HL-60 (cell line): ENCODE measurements at regions not wholly inside any gene's neighbourhood (a gene's known extent, or its start where the extent isn't known, plus 50 kb on each side); places are given as distances from the start of the nearest gene placed in this dataset.
"Not testable (repeated sequence)": the region's sequence is repeated elsewhere in the genome, so short reads cannot be mapped to it uniquely, and the experiment has no call there.

Experiments used
- CTCF ChIP-seq: IDR thresholded peaks from one replicate; pipeline ENCODE4 v1.5.1; 2011; ENCODE audit warnings: low read length, control low read depth, inconsistent platforms; ENCODE audit not compliant: insufficient read depth
- GABPA ChIP-seq: IDR thresholded peaks from 2 replicates; pipeline ENCODE4 v1.6.1; 2012; ENCODE audit warnings: low read depth
- POLR2AphosphoS5 ChIP-seq: IDR thresholded peaks from 2 replicates; pipeline ENCODE4 v1.6.1; 2012; ENCODE audit warnings: low read depth
- TF ChIP-seq, protein P1 (sequence below): IDR thresholded peaks from 2 replicates; pipeline ENCODE4 v1.6.1; 2012; ENCODE audit warnings: low read depth; ENCODE audit not compliant: insufficient replicate concordance

DNA sequence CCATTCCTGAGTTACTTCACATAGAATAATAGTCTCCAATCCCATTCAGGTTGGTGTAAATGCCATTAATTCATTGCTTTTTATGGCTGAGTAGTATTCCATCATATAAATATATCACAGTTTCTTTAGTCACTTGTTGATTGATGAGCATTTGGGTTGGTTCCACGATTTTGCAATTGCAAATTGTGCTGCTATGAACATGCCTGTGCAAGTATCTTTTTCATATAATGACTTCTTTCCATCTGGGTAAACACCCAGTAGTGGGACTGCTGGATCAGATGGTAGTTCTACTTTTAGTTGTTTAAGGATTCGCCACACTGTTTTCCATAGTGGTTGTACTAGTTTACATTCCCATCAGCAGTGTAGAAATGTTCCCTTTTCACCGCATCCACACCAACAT, 107.0 kb downstream of the CDC7 start:
- TF ChIP-seq CTCF, POLR2AphosphoS5, GABPA: not testable (repeated sequence)
- TF ChIP-seq, protein P1, sequence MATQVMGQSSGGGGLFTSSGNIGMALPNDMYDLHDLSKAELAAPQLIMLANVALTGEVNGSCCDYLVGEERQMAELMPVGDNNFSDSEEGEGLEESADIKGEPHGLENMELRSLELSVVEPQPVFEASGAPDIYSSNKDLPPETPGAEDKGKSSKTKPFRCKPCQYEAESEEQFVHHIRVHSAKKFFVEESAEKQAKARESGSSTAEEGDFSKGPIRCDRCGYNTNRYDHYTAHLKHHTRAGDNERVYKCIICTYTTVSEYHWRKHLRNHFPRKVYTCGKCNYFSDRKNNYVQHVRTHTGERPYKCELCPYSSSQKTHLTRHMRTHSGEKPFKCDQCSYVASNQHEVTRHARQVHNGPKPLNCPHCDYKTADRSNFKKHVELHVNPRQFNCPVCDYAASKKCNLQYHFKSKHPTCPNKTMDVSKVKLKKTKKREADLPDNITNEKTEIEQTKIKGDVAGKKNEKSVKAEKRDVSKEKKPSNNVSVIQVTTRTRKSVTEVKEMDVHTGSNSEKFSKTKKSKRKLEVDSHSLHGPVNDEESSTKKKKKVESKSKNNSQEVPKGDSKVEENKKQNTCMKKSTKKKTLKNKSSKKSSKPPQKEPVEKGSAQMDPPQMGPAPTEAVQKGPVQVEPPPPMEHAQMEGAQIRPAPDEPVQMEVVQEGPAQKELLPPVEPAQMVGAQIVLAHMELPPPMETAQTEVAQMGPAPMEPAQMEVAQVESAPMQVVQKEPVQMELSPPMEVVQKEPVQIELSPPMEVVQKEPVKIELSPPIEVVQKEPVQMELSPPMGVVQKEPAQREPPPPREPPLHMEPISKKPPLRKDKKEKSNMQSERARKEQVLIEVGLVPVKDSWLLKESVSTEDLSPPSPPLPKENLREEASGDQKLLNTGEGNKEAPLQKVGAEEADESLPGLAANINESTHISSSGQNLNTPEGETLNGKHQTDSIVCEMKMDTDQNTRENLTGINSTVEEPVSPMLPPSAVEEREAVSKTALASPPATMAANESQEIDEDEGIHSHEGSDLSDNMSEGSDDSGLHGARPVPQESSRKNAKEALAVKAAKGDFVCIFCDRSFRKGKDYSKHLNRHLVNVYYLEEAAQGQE: not testable (repeated sequence)
